GM19395 (cell line): ENCODE measurements at regions not wholly inside any gene's neighbourhood (a gene's known extent, or its start where the extent isn't known, plus 50 kb on each side); places are given as distances from the start of the nearest gene placed in this dataset.
A peak's percentile ranks its signal among the peaks of the same experiment; 100 is the strongest.

Source experiments
- ATAC-seq: cut with Tn5 transposase; IDR thresholded peaks from one replicate; pipeline ENCODE4 v1.9.1; 2021; ENCODE audit warnings: mild to moderate bottlenecking, moderate library complexity; ENCODE audit not compliant: unreplicated experiment

DNA sequence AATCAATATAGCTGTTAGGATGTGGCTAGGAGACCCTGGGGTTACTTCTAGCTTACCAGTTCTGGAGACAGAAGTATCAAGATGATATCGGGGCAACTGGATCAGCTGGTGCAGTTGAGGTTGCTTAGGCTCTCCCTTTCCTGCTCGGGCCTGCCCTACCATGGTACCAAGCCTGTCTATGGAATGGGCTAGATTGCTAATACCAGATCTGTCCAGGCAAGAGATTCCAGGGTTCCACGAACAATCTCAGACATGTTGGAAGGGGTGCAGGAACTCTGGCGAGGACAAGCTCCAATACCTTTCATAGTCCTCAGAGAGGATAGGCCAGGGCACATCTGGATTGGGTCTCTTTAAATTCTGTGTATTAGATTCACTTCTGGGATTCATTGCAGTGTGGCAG, 53.8 kb downstream of the ADM start:
- no peak for ATAC-seq

DNA sequence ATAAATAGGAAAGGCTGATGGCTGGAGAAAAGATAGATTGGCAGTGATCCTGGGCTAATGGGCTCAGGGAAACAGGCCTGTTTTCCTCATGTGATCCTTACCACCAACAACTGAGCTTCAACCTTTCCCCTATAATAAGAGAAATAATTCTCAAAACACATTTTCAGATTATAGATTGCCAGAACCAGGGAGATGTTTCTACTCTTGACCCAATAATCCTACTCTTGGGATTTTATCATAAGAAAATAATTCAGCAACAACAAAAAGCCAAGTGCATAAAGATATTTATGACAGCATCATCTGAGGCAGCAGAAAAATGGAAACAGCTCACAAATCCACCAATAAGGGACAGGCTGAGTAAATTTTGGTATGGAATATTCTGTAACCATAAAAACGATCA, 54.3 kb downstream of the ADM start:
- no peak for ATAC-seq

DNA sequence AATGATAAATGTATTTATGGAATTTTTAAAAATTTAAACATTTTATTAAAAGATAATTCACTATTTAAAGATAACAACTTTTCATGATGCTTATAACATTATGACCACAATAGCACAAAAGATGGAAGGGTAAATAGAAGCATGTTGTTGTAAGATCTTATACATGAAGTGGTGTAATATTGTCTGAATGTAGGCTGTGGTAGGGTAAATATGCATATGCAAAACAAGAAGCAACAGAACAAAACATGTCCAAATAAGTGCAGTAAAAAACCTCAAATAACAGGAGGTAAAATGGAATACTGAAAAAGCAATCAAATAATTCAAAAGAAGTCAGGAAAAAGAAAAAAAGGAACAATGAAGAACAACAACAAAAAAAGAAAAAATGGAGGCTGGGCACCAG, 56.0 kb downstream of the ADM start:
- ATAC-seq, result no peak

DNA sequence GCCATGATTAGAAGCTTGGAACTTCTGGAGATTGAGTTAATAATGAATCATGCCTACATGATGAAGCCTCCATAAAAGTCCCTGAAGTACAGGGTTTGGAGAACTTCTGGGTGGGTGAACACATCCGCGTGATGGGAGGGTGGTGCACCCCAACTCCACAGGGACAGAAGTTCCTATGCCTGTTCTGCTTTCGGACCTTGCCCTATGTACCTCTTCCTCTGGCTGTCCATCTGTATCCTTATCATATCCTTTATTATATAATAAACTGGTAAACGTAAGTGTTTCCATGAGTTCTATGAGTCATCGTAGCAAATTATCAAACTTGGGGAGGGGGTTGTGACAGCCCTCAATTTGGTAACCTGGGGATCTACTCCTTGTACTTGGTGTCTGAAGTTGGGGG, 60.2 kb downstream of the ADM start:
- ATAC-seq, result no peak

DNA sequence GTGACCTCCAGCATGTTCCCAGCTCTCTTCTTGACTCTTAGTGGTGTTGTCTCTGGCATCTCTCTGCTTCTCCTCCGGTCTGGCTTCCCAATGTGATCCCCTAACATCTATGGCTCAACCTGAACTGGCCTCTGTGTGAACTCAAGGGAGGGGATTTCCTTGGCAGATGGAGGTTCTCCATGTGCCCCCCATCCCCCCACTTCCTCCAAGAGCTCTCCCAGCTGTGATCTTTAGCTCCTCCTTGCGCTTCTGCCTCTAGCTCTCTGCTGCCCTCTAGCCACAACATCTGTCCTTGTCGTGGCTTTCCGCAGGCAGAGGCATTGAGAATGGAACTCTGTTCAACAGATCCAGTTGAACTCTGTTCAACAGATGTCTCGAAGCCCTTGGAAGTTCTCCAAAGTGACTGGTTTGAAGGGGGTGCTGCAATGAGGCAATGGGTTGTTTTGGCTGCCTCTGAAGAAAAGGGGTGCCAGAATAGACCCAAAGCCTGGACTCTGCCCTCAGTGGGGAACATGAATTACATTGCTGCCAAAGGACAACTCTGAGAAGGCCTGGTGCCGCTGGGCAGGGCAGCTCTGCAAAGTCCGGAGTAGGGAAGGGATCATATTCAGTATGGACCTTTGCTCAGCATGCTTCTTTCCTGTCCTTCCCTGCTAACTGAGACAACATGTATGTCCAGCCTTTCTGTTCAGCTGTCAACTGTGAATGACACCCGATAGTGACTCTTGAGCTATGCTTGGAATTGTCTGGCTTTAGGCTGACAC, 61.9 kb downstream of the ADM start:
- ATAC-seq, result peak; percentile 85

DNA sequence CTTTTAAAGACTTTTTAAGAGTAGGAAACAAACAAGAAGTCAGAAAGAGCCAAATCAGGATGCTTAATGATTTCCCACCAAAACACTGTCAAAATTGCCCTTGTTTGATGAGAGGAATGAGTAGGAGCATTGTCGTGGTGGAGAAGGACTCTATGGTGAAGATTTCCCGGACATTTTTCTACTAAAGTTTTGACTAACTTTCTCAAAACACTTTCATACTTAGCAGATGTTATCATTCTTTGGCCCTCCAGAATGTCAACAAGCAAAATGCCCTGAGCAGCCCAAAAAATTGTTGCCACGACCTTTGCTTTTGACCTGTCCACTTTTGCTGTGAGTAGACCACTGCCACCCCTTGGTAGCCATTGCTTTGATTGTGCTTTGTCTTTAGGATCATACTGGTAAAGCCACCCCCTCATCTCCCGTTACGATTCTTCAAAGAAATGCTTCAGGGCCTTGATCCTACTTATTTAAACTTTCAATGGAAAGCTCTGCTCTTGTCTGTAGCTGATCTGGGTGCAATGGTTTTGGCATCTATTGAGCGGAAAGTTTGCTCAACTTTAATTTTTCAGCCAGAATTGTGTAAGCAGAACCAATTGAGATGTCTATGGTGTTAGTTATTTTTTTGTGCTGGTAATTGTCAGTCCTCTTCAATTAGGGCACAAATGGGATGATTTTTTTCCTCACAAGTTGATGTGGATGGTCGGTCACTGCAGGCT, 67.2 kb downstream of the ADM start:
- ATAC-seq, result no peak

DNA sequence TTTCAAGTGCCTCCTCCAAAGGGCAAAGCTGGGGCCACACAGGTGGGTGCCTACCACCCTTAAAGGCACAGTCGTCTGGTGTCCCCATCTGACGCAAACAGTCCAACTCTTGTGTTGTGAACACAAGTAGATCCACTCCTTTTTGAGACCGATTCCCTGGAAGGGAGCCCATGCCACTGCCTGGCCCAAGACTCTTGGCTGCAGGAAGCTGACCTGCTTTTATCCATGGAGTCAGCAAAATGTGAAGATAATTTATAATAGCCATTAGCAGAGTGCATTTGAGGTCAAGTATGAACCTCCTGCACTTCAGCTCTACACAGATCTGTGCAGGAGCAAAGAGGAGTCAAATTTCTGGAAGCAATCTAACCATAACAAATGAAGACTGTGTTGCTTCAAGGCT, 68.5 kb downstream of the ADM start:
- no peak for ATAC-seq

DNA sequence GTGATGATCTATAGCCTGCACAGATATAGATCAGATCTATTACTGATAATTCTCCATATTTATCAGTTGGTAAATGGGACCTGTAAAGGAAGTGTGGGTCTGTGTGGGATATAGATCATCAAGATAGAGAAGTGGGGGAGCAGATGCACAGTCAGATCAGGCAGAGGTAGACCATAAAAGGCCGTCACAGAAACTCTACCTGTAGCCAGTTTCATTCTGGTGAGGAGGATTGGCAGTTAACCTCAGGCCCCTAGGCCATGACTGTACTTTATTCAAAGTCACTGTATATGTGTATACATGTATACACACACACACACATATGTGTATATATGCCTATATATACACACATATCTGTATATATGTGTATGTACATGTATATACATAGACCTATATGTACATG, 69.1 kb downstream of the ADM start:
- no peak for ATAC-seq

DNA sequence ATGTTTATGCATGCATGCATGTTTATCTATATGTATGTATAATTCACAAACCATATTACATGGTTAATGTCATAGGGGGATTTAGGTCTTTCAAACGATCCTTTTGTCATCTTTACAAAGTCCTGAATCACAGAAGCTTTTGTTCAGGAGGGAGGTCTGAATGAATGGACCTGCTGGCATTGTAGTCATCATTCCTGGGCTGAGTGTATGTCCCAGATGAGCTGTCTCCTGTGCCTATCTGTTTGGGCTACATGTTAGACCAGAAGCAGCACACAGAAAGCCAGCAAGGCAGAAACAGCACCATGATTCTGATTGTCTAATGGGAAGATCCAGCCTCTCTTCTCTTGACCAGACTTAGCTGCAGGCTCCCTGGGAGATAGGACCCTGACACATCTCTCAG, 69.5 kb downstream of the ADM start:
- no peak for ATAC-seq

DNA sequence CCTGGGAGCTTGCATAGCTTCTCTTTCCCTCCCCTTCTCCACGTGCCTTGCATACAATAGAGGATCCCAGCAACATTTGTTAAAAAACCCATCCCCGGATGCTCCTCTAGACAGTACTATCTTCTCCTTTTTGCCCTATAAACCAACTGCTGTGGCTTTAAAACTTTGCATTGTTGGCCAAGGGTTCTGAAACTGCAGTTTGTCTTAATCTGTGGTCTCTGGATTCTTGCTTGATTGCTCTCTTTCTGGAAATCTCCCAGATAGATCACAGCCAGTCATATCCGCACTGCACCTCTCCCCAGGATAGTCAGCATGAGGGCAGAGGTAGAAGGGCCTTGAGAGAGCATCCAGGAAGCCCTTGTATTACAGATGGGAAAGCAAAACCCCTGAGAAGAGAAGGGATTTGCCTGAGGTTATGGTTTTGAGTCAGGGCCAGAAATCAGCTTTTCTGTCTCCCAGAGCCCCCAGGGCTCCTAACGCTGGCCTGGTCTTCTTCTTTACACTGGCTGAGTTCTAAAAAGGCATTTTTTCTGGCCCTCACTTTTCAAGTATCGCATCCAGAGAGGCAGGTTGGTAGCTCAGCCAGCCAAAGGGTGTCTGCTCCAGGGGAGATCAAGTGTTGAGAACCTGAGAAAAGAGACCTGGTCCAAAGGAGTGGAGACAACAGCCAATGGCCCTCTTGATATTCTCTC, 70.6 kb downstream of the ADM start:
- no peak for ATAC-seq

DNA sequence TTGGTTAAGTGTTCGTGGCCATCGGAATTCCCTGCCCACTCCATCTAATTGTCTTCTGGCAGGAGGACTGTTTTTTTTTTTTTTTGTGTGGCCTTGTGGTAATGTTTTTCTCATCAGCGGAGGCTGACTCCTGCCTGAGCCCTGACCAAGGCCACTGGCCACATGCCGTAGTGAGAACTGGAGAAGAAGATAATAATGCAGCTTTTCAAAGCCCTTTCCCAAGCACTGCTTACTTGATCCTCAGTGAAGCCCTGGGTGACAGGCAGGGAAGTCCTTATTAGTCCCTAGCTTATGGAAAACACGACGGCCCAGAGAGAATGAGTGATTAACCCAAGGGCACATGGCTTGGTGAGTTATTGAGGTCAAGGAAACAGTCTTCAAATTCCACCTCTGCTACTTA, 71.2 kb downstream of the ADM start:
- ATAC-seq, result no peak

DNA sequence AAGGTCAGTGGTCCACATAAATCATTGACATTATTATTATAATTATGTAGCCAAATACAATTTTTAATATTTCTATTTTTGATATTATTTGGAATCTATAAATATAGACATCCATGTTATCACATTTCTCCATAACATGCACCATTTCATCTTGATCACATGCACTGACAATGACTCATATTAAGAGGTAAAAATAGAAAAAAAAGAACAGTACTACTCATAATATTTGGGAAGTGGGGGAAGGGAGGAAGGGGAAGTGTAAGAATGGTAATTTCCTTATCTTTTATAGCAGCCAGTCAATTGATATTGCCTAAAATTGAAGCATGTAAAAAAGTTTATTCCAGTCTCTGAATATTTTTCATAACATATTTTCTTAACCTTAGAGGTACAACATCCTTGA, 72.3 kb downstream of the ADM start:
- no peak for ATAC-seq

DNA sequence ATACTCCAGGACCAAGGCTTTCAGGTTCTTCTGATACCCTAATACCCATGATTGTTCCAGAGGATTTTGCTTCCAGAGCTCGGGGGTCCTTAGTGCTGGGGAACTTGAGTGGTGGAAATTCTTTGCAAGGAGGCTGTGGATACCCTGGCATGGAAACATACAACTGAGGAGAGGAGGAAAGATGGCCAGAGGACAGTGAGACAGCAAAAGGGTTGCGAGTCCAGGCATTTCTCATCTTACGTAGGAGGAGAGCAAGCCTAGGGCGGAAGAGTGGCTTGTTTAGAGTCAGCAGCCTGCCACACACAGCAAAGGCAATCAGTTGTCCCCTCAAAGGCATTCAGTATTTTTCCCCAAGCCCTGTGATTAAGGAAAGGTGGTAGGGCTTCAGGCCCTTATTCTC, 73.5 kb downstream of the ADM start:
- ATAC-seq, result no peak

DNA sequence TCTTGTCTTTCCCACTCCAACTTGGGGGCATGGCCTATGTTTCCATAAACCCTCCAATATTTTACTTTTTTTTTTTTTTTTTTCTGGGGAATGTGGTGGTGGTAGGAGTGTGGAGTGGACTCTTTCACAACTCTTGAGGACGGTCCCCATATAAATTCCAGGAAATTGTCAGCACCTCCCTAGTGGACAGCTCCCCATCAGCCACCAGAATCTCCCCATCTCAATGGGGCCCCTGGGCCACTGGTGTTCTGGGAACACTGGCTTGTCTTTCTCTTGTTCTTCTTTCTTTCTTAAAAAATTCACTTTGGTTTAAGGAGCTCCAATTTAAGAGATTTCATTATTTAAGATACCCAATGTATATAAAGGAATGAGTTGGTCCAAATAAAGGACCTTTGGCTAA, 74.1 kb downstream of the ADM start:
- no peak for ATAC-seq

DNA sequence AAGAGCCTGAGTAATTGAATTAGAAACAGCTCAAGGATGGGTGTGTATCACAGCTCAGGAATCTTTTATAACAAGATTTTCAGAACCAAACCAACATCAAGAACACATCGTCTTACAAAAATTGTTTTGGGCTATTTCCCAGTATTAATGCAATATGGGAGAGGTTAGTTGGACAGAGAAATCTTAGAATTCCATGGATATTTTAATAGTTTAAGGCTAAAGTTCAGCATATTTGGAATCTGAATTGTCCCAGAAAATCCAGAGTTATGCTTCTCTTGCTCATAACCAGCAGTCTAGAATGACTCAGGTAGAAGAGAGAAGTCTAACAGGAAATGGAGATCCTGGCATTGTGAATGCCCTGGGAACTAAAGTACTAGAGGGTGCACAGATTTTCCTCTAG, 74.6 kb downstream of the ADM start:
- no peak for ATAC-seq

DNA sequence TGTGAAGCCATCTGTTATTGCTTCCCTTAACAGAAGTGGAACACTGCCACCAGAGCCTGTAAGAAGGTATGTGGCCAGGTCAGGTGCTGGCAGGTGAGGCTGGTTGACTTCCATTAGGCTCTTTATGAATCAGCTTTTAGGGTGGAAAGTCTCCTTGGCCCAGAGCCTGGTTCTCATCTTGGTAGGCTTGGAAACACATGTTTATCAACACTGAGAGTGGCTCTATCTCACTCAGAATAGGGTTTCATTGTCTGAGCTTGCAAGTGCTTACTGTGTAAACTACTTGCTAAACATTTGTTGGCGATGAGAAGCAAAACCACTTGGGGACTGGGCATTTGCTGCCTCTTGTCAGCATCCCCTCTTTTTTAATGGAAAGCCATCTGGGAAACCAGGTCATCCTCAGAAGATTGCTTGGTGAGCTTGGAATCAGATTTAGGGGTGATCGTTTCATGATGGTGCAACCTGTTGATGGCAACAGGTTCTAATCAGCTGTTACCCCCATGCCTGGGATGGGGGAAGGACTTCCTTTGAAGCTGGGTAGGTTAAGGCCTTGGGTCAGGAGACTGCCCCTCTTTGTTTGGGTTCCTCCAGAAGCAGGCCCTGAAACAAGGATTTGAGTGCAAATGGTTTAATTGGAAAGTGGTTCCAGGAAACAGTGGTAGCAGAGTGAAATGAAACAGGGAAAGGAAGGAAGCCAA, 75.0 kb upstream of the AMPD3 start:
- no peak for ATAC-seq

DNA sequence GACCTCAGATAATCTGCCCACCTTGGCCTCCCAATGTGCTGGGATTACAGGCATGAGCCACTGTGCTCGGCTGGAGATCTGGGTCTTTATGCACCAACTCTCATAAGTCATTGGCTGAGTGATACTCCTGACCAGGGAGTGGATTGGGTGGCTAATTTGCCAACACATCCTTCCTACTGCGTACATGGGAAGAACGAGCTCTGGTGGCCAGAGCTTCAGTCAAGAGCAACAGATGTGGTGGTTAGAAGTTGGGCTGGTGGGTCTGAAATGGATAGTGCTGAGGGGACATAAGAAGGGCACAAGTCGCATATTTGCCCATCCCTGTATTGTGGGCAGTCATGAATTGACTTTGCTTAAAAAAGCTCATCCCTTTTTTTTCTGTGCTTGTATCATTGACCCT, 74.1 kb upstream of the AMPD3 start:
- ATAC-seq, result no peak

DNA sequence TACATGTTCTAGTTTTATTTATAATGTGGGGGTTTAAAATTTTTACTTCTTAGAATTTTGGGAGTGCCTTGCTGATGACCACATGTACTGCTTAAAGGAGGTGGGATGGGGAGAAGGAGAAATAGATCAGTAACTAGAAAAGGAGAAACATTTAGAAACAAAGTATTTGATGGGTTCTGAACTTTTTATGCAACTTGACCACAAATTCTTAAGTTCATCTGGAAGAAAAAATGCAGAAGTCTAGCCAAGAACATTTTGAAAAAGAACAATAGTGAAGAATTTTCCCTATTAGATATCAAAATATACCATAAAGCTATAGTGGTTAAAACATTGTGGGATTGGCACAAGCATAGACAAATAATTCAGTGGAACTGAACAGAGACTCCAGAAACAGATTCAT, 73.3 kb upstream of the AMPD3 start:
- no peak for ATAC-seq

DNA sequence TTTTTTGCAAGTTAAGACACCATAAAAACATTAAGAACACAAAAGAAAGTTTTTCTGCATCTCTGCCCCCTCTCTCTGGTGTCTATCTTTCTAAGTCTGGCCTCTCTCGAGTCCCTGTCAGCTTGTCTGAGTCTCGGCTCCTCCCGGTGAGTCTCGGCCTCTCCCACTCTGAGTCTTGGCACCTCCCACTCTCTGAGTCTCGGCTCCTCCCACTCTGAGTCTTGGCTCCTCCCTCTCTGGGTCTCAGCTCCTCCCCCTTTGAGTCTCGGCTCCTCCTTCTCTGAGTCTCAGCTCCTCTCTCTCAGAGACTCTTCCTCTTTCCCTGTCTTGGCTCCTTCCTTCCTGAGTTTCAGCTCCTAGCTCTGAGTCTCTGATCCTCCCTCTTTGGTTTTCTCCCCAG, 72.5 kb upstream of the AMPD3 start:
- no peak for ATAC-seq

DNA sequence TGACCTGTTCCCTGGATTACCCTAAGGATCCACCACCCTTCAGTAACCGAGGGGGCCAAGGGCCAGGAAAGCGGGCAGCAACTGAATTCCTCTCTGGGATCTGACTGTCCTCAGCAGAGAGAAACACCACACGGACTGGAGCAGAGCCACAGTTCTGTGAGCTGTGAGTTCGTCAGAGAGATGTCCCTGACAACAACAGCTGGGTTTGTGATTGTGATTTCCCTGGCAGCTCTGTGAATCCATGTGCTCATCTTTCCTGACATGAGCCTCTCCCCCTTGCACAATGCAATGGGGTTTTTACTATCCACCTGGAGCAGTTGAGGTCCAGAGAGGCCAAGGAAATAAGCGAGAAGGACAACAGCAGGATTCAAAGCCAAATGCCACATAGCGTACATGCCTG, 69.4 kb upstream of the AMPD3 start:
- ATAC-seq, result no peak

DNA sequence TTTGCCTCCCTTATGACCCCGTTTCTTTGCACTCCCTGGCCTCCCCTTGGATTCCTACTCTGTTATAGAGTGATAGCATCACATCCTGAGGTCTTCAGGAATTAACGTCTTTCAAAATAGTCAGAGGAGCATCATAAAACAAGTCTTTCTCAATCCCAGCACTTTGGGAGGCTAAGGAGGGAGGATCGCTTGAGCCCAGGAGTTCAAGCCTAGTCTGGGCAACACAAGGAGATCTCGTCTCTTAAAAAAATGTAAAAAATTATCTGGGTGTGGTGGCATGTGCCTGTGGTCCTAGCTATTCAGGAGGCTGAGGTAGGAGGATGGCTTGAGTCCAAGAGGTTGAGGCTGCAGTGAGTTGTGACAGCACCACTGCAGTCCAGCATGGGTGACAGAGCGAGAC, 68.7 kb upstream of the AMPD3 start:
- no peak for ATAC-seq

DNA sequence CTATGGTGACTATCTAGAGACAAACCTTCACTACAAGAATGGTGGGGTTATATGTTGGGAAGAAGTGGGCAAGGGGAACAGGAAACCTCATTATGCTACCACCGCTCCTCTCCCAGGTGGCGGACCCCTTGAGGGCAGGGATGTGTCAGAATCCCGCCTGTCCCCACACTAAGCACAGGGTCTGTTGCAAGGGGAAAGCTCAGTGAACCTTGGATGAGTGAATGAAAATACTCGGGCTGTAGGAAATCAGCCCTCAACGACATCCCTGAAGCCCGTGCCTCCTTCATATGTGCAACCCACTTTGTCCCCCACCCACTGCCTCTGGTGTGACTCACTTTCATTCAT, 68.2 kb upstream of the AMPD3 start:
- no peak for ATAC-seq
